GM21786 (cell line): ENCODE measurements at regions not wholly inside any gene's neighbourhood (a gene's known extent, or its start where the extent isn't known, plus 50 kb on each side); places are given as distances from the start of the nearest gene placed in this dataset.

Experiments used
- ATAC-seq: cut with Tn5 transposase; IDR thresholded peaks from one replicate; pipeline ENCODE4 v1.9.1; 2021; ENCODE audit not compliant: unreplicated experiment

DNA sequence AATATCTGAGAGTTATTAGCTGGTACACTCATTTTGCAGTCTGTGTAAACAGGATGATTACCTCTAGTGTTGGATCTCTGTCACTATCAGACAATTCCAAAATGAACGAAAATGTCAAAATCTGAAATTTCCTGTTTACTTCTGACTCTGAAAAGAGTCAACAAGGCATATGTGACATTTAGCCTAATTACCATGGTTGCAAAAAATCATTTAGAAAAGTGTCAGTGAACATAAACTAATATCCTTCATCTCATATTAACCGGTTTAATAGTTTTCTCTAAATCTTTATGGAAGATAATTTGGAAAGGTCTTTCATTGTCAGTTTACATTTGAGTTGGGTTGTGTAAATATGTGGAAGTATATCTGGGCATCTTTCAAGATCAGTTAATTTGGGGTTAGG, 431.8 kb upstream of the HSF2 start:
- no peak for ATAC-seq

DNA sequence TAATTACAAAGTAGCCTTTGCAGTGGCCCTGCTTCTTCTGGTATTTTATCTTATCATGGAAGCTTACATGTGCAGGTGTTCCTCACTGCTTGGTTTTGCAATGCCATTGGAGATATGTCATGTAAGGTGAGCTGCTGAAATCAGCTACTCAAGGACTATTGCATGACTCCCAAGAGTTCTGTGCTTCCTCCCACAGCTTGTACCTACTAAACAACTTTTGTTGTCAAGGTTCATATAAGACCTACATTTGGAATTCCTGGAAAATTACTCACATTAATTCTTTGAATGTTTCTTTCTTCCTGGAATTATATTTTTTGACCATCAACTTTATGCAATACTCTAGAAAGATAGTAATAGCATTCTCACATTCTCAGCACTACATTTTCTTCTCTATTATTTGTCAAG, 427.5 kb upstream of the HSF2 start:
- ATAC-seq, result no peak

DNA sequence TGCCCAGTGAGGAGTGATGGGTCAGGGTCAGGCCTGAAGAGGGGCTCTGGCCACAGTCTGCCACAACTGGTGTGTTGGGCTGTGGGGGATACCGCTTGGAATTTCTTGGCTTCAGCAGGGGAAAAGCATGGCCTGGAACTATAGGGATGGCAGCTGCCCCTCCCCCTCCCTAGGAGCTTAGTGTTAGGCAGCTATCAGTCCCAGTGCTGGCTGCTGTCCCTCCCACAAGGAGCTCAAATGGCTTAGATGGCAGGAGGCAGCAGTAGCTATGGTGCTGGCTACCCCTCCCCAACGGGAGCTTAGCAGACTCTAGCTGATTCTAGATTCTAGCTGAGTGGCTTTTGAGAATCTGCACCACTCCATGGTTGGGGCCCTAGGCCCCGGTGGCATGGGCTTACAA, 414.5 kb upstream of the HSF2 start:
- no peak for ATAC-seq

DNA sequence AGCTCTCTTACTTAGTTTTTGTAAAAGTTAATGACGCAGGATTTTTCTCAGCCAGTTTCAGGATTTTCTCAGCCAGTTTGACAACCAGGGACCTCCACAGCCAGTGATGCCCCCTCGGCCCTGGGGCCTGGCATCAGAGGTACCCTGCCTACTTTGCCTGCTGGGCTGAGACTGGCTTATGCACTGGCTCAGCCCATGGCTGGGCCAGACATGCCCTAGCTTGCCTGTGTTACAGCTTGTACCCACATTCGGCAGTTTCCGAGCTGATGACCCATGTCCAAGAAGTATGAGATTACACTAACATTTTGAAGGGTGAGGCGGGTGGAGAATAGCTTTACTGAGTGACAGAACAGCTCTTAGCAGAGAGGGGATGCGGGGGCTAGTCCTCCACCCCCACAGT, 406.1 kb upstream of the HSF2 start:
- no peak for ATAC-seq

DNA sequence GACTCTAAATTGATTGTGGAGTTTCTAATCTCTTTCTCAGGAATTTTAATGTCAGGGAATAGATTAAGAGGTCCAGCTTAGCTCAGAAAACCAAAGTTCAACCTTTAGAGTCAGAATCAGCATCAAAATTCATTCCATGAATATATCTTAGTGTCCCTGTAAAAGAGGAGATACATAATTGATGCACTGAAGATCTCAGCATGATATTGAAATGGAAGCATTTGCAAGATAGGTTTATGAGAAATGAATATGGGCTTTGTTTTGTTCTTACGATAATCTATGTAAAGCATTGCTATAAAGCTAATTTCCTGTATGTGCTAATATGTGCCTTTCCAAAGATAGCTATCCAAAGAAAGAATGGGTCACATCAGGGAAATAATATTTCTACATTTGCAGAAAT, 404.5 kb upstream of the HSF2 start:
- ATAC-seq, result no peak

DNA sequence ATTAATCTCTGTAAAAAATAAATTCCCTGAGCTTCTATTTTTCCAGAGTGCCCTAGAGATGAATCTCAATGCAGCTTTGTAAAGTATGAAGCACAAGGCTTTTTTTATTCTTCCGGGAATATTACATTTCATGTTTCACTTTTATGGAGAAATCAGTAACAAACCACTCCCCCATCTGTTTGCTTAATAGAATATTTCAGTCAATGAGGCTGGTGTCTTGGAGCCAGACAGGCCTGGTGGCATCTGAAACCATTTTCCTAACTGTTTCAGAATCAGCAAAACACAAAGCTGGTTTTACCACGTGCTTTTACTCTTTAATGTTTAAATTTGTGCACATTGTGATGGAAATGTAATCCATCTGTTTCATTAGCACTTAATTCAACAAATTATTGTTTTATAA, 400.8 kb upstream of the HSF2 start:
- no peak for ATAC-seq

DNA sequence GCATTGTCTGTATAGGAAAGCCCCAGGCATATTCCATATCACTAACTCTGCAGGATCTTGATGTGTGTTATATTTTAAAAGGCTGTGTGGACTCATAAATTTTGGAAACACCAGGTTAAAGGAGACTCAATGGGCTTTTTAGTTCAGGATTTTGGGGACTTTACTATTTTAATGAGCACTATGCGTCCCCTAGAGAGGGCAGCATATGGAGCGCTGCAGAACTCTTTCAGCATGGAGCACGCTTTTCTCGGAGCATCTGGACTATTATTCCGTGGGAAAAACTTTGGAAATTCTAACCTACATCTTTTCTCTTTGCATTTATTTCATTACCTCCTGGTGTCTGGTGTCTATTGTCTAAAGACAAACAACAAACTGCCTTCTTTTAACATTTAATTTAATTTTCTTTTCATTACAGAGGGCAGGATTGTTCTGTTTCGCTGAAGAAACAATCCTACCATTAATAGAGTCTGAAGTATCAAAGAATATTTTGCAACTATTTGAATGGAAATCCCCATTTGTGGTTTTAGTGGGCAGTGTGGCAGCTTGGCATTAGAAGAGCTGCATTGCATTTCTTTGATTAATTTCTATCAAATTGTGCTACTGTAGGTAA, 399.9 kb upstream of the HSF2 start:
- ATAC-seq, result no peak

DNA sequence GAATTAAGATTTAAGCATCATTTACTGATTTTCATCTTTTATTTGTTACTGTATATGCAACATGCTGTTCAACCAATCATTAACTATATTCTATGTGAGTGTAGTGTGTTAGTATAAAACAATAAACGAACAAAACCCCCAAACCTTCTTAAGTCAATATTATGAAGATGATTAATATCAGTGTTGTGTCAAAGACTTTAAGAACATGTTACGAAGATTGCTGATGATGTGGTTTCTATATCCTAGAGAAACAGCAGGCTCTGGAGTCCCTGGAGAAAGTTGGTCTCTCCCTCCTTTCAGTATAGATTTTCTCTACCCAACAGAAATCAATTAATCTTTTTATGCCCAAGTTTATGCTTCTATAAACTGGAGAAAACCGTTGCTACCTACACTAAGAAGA, 393.8 kb upstream of the HSF2 start:
- no peak for ATAC-seq

DNA sequence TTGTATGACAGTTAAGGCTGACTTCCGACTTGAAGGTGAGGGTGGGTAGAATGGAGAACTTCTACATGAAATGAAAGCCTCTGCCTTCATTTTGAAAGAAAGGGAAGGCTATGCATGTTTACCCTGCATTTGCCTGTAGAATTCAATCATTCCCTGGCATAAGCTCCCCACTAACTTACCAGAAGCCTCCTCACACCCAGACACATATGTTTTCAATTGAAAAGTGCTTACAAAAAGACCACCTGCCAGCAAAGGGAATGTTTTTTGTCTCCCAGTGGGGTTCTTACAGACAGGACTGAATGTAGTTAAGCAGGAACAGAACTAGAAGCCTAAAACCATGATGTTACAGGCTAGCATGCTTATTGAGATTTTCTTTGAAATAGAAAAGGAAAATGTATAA, 392.1 kb upstream of the HSF2 start:
- ATAC-seq, result no peak

DNA sequence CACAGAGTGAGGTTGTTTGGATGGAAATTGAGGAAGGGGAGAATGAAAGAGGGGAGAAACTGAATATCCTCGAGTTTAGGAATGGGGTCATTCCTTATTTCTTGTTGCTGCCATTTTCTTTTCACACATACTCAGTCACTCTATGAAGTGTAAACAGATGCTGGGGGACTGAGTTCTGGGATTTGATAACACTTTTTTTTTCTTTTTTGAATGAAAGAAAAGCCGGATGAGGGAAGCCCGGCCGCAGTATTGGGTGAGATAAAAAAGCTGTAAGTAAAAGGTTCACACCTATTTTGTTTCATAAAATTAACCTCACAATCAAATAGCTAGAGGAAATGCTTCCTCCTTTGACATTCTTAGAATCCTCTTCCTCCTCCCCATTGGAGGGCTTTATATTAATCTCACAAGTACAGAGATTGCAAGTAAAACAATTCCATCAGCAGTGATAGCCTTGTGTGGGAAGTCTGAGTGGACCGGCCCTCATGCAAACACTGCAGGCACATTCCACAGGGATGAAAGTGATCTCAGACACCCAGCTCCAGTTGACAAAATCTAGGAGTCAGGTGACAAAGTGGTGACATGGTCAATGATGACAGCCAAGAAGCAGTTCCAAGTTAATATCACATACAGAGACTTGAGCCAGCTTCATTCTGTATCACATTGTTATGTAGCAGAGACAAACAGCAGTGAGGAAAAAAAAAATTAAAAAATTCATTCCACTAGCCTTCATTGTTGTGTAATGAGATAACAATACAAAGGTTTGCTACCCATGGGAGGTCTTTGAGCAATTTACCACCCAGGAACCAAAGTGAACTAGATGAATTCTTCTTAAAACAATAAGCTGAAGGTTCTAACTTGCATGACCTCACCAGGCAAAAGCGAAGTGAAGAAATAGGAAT, 391.1 kb upstream of the HSF2 start:
- no peak for ATAC-seq

DNA sequence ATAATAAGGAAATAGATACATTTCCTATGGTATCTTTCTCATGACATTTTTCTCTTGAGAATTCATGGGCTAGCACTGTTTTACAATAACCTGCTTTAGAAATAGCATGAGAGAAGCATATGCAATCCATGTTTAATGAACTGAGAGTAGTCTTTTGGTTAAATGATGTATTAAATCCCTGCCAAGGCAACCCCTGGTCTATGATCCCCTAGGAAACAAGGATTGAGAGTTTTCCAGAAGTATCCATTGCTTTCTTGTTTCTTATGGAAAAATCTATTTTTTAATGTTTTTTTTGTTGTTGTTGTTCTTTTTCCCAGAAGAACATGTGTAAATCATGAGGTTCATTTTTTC, 390.5 kb upstream of the HSF2 start:
- no peak for ATAC-seq

DNA sequence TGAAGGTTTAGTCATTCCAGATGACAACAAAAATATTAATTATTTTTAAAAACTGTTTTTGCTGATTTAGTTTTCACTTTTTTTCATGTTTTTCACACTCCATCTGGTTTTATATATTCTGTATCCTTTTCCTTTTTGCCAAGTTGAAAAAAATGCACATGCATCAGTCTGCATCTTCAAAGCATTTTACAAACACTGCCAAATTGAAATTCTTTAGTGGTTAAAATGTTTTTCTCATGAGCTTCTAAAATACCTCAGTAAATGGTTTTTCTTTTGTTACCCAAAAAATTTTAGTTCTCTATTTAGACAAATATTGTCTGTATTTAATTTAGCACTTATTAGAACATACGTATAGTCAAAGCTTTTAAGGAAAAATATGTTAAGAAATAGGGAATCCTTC, 386.9 kb upstream of the HSF2 start:
- ATAC-seq, result no peak

DNA sequence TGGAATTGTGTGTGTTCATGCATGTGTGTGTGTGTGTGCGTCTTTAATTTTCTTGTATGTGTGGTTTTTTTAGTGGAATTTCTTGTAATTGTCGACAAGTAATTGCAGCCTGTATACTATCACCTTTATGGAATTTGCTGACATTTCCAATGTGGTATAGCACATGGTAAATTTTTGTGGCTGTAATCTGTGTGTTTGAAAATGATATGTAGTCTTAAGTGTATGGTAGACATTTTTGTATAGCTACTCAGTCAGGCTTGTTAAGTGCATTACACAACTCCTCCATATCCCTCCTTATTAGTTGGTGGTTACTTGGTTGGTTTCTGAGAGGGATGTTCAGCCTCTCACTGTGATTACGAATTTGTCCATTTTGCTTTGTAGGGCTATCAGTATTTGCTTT, 384.5 kb upstream of the HSF2 start:
- no peak for ATAC-seq

DNA sequence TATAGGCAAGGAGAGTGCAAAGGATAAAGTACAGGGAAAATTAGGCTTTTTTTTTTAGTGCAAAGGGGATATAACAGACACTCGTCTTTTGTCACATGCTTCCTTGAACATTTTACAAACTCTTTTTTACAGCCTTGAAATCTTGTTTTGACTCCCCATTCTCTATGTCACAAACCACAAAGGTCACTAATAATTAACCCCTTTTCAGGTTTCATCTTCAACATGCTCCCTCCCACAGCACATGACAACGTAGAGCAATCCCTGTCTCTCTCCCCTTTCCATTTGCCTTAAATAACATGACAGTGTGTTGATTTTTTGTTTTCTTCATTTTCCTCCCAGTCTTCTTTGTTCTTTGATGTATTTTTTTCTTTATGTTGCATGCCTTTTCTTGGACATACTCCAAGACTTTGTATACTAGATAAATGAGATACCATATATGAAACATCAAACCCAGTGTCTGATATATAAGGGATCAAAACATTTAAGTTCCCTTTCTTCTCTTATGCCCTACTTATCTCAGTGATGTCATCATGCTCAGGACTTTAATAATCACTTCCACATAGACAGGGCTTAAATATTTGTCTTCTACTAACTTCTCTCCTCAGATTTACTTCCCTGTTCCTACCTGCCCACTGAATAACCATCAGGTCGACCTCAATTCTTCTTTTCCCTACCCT, 378.7 kb upstream of the HSF2 start:
- ATAC-seq, result peak; percentile 98

DNA sequence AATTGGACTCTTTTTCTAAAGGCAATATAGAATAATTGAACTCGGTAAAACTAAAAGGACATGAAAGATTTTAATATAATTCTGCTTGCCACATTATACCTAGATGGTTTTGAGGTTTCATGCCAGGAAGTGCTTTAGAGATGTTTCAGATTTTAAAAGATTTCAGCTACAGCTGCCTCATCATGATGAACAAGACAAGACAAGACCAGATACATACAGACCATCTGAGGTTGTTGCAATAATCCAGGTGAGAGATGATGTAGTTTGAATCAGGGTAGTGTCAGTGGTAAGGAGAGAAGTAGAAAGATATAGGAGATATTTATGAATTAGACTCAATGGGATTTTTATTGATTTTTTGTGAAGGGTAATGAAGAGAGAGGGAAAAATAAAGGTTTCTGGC, 374.3 kb upstream of the HSF2 start:
- no peak for ATAC-seq

DNA sequence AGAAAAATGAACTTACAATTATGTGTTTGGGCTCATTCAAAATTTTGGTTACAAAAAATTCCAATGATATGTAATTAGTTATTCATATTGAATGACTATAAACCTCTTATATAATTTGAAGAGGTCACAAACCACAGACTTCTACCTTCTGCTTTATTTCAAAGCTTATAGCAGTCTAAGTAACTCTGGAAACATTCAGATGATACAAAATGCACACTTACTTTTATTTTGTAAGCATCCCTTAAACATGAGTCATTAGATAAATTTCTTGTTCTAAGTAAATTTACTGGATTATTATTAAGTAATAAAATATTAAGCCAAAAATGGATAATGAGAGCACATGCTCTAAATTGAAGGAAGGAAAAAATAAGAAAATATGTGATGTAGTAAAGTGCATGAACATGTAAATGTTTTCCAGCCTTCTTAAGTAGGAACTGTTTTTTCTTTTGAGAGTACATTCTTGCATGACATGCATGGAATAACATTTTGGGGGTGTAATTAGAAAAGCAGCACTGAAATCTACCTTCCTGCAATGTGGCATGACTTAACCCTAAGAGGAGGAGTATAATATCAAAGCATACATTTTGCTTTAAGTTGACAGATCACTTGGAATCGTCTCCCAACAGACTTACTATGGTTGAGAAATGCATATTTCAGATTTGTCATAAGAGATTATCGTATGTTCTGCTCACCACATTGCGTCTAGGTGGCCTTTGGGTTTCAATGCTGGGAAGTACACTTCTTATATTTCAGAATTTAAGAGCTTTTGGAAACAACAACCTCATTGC, 372.7 kb upstream of the HSF2 start:
- no peak for ATAC-seq

DNA sequence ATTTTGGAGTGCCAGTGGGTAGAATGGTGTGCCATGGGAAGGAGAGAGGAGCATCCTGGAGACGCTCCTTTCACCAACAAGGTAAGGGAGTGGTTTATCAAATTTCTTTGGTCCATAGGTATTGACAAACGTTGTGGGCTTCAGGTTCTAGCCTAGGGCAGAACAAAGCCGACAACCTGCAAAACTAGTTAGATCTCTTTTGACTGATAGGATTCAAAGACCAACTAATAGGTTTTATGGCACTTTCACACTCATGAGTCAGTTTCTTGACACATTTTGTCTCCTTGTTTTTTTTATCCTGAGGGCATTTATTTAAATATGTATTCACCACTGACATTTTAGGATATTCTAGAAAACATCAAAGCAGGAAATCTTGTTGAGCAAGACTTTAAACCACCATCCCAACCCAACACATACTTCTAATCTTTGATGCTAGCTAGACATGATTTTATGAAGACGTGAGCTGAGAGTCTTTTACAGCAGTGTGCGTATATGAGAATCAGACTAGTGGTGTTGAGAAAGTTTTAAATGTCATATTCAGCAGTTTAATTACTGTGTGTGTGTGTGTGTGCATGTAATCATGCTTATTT, 370.4 kb upstream of the HSF2 start:
- ATAC-seq, result no peak

DNA sequence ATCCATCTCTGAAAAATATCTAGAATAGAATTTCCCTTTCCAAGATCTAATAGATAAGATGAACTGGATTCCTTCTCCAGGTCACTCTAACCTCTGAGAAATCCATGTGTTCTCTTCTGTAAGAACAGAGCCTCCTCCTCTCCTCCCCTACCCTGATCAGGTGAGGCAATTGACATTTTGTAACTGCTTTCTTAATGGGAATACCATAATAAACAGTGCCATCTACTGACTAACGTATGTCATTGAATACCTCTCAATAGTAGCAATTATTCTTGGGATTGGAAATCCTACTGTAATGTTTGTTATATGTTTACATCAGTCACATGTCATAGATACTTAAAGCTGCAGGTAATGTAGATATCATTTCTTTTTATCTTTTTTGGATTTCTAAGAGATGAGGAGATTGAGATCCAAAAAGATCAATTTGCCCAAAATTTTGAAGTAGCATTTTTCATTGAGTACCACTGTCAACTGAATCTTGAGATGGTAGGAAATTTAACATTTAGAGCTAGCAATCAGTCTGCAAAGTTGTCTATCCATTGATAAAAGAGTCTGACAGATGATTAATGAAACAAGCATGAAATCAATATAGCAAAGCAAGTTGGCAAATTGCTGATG, 365.8 kb upstream of the HSF2 start:
- ATAC-seq, result peak; percentile 95

DNA sequence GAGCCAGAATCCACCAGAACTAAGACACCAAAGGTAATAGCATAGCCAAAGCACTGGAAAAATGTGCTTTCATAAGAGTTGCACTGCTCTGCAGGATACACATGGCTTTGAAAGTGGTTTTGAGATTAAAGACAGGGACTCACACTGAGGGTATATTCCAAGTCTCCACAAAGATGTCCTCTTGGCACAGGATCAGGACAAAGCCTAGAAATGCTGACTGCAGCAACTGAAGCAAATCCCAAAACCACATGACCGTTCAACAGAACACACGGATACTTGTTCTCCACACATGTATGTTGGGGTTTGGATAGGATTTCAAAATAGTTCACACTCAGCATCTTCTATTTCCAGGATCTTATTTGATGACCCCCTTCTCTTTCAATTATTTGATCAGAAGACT, 364.3 kb upstream of the HSF2 start:
- no peak for ATAC-seq

DNA sequence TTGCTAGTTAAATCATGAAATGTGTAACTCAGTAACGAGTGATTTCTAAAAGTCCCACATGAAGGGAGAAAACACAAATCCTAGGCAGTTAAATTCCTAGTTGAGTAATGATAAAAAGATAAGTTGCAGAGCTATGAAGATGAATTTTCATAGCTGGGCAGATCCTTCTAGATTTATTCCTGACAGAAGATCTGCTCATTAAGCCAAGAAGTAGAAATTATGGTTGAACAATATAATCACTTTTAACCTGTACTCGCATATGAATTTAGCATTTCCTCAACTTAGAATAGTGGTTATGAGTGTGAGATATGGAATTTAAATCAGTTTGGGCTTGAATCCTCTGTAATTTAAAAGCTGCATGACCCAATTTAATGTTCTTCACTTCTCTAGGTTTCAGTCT, 359.2 kb upstream of the HSF2 start:
- ATAC-seq, result no peak

DNA sequence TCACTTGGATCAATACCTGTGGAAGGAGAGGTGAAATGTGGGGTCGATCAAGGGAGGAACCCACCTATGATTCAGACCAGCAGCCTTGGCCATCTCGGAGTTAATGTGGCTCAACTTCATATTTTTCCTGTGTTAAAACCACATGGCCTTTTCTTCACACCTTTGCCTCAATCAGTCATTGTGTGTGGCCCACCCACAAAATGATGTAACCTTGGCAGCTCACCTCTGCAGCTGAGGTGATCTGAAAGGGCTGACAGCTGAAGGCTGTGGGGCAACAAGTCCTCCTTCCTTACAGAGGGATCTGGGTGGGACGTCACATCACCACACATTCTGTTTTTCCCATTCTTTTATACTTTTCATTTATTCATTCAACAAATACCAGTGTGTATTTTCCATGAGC, 357.1 kb upstream of the HSF2 start:
- peak; percentile 5 for ATAC-seq
